Endothelial cell of umbilical vein (primary cell): ENCODE measurements at regions not wholly inside any gene's neighbourhood (a gene's known extent, or its start where the extent isn't known, plus 50 kb on each side); places are given as distances from the start of the nearest gene placed in this dataset.

ENCODE experiments used
- BruUV-seq: library from RNA; stranded (reverse); fragments of 400-500 nt; replicated peaks from 2 replicates; lab custom pipeline; 2021; lab: Mats Ljungman, UMichigan
- CTCF ChIA-PET: fragments of 300-600, 350-600 bp; sonication (Branson Sonifier 250); formaldehyde crosslinking; loops from one replicate; lab custom pipeline; 2021; ENCODE audit warnings: antibody characterized with exemption, inconsistent platforms; lab: Charles Lee
- POLR2A ChIA-PET: fragments of 300-600, 350-600 bp; sonication (Branson Sonifier 250); formaldehyde crosslinking; loops from one replicate; lab custom pipeline; 2021; ENCODE audit warnings: antibody characterized with exemption, inconsistent platforms; lab: Charles Lee
- DNase-seq: peaks from one replicate; pipeline ENCODE4 v3.0.0-alpha.2; 2011; ENCODE audit warnings: low read depth, low spot score
- FAIRE-seq: peaks from 2 replicates; lab custom pipeline; 2011; peaks lifted over from hg19 to GRCh38; lab: Jason Lieb, UNC
- H2AFZ ChIP-seq: 2 replicates; pipeline ENCODE4 v1.6.0; 2012; ENCODE audit warnings: low read depth, low read length, control low read depth, inconsistent platforms
- H3K27ac ChIP-seq: 2 replicates; pipeline ENCODE4 v1.5.1; 2011; ENCODE audit warnings: low read depth, mild to moderate bottlenecking, control low read depth, low read length, moderate library complexity; ENCODE audit not compliant: insufficient read depth
- H3K27me3 ChIP-seq, 2 experiments: 2 replicates each; pipeline versions ENCODE4 v1.6.0 to v1.6.1; 2011; ENCODE audit warnings: low read length in 2 of 2, mixed read lengths in 1 of 2; ENCODE audit not compliant: control insufficient read depth in 2 of 2, insufficient read depth in 2 of 2
- H3K36me3 ChIP-seq, 2 experiments: 2 replicates in 1 of 2; 3 replicates in 1 of 2; pipeline ENCODE4 v1.5.1; 2011; ENCODE audit warnings: low read length in 2 of 2, mild to moderate bottlenecking in 1 of 2, moderate library complexity in 1 of 2; ENCODE audit not compliant: control insufficient read depth in 2 of 2, insufficient read depth in 2 of 2; ENCODE audit errors: extremely low read depth in 1 of 2
- H3K4me1 ChIP-seq: 3 replicates; pipeline ENCODE4 v1.5.1; 2011; ENCODE audit warnings: mild to moderate bottlenecking, low read length; ENCODE audit not compliant: control insufficient read depth, insufficient read depth; ENCODE audit errors: extremely low read depth
- H3K4me2 ChIP-seq: 2 replicates; pipeline ENCODE4 v1.6.1; 2011; ENCODE audit warnings: low read length, control low read depth, mixed read lengths; ENCODE audit not compliant: insufficient read depth
- H3K4me3 ChIP-seq, 3 experiments: fragments of 200-600 bp in 1 of 3; sonication (generic), shearing (Covaris generic) in 1 of 3; replicated peaks in 1 of 3; 2 replicates each; pipeline ENCODE4 v1.5.1; 2011 to 2016; ENCODE audit warnings: control low read depth in 3 of 3, low read length in 3 of 3, mild to moderate bottlenecking in 2 of 3, inconsistent platforms in 1 of 3, low read depth in 1 of 3, moderate library complexity in 1 of 3; ENCODE audit not compliant: insufficient read depth in 1 of 3
- H3K79me2 ChIP-seq: 2 replicates; pipeline ENCODE4 v1.6.0; 2012; ENCODE audit warnings: low read length, inconsistent platforms; ENCODE audit not compliant: control insufficient read depth, insufficient read depth
- H3K9ac ChIP-seq: replicated peaks from 2 replicates; pipeline ENCODE3; 2011; ENCODE audit warnings: low read length, control low read depth; ENCODE audit not compliant: insufficient read depth; ENCODE audit errors: extremely low read depth
- H3K9me1 ChIP-seq: replicated peaks from 3 replicates; pipeline ENCODE4 v1.6.0; 2011; ENCODE audit warnings: mild to moderate bottlenecking, low read length; ENCODE audit not compliant: control insufficient read depth, insufficient read depth; ENCODE audit errors: extremely low read depth
- H3K9me3 ChIP-seq: replicated peaks from 2 replicates; pipeline ENCODE4 v1.5.1; 2012; ENCODE audit warnings: low read length, inconsistent platforms; ENCODE audit not compliant: control insufficient read depth, insufficient read depth
- H4K20me1 ChIP-seq: replicated peaks from 2 replicates; pipeline ENCODE3; 2011; ENCODE audit warnings: mild to moderate bottlenecking, low read length; ENCODE audit not compliant: control insufficient read depth, insufficient read depth; ENCODE audit errors: extremely low read depth
- EZH2 ChIP-seq: IDR thresholded peaks from 2 replicates; pipeline ENCODE4 v1.6.1; 2012; ENCODE audit warnings: borderline replicate concordance, low read depth, mild to moderate bottlenecking, moderate library complexity, low read length, inconsistent platforms; ENCODE audit not compliant: severe bottlenecking
- FOS ChIP-seq: IDR thresholded peaks from 2 replicates; pipeline ENCODE4 v1.6.1; 2011; ENCODE audit warnings: mild to moderate bottlenecking, low read length, moderate library complexity, borderline replicate concordance; ENCODE audit not compliant: insufficient read depth
- GATA2 ChIP-seq: IDR thresholded peaks from 2 replicates; pipeline ENCODE4 v1.7.0; 2011; ENCODE audit warnings: low read depth, mild to moderate bottlenecking, moderate library complexity, mixed read lengths, low read length; ENCODE audit not compliant: insufficient read length, insufficient read depth
- JUN ChIP-seq: IDR thresholded peaks from 2 replicates; pipeline ENCODE4 v1.6.1; 2011; ENCODE audit warnings: borderline replicate concordance, low read depth; ENCODE audit not compliant: insufficient read length, insufficient read depth
- MYC ChIP-seq: IDR thresholded peaks from one replicate; pipeline ENCODE4 v1.6.1; 2011; ENCODE audit warnings: mild to moderate bottlenecking, low read depth, low read length
- POLR2A ChIP-seq: IDR thresholded peaks from 2 replicates; pipeline ENCODE4 v1.6.1; 2012; ENCODE audit warnings: low read depth, mild to moderate bottlenecking, control low read depth, low read length
- POLR2AphosphoS5 ChIP-seq: IDR thresholded peaks from 2 replicates; pipeline ENCODE4 v1.6.1; 2012; ENCODE audit warnings: low read depth, mild to moderate bottlenecking, control low read depth, low read length, moderate library complexity; ENCODE audit not compliant: insufficient read depth
- dilution Hi-C: fragments of 300-500 bp; cut with MboI; formaldehyde crosslinking; loops from one replicate; pipeline ENCODE4 v1.15.0; 2019; ENCODE audit warnings: low sequenced_read_pairs; ENCODE audit not compliant: extremely low pct_ligation_motif_present
- intact Hi-C: fragments of 100-400 bp; cut with micrococcal nuclease; formaldehyde crosslinking; loops from one replicate; pipeline ENCODE4 v1.10.0; 2022
- TF ChIP-seq, protein P1 (sequence below), 2 donors: IDR thresholded peaks; 1 replicate in 1 of 2; 2 replicates in 1 of 2; pipeline ENCODE4 v1.5.1; 2011; ENCODE audit warnings: low read length in 2 of 2, mild to moderate bottlenecking in 2 of 2, moderate library complexity in 2 of 2, control low read depth in 1 of 2, inconsistent platforms in 1 of 2, low read depth in 1 of 2; ENCODE audit not compliant: insufficient read depth in 1 of 2; ENCODE audit errors: extremely low read depth in 1 of 2
- TF ChIP-seq, protein P2 (sequence below): IDR thresholded peaks from 2 replicates; pipeline ENCODE4 v1.6.1; 2011; ENCODE audit not compliant: insufficient read depth, insufficient read length

DNA sequence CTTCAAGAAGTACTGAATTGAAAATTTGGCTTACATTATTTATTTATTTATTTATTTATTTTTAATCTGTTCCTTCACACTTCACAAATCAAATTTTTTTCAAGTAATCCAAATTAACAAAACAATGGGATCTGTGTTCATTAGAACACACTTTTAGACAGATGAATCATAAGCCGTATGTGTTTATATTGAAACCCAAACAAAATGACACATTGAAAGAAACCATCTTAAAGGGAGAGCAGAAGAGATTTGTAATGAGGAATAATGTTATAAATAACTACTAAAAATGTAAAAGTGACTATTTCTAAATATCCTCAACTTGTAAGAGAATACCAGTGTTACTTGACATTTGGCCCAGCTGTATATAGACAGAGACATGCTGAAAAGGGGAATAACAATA is 991.0 kb upstream of the CHAC2 start:
- Histone ChIP-seq H3K36me3 (no peaks in the 10 kb centered on the region), H4K20me1 (no peaks in the 10 kb centered on the region), H3K9ac (no peak overlapping the region), H3K27ac (no peak overlapping the region), H3K79me2 (no peaks in the 10 kb centered on the region), H2AFZ (no peak overlapping the region), H3K27me3 (no peaks in the 10 kb centered on the region), H3K9me3 (no peaks in the 10 kb centered on the region), H3K4me1 (no peaks in the 10 kb centered on the region), H3K4me3 (no peak overlapping the region), H3K4me2 (no peak overlapping the region), H3K9me1 (no peaks in the 10 kb centered on the region)
- ChIA-PET POLR2A (no interaction called here), CTCF (no interaction called here)
- no peak for DNase-seq
- no TSS peak for BruUV-seq
- FAIRE-seq, result no peak
- intact Hi-C loops (no loop called here), dilution Hi-C loops (no loop called here)
- TF ChIP-seq, protein P1, sequence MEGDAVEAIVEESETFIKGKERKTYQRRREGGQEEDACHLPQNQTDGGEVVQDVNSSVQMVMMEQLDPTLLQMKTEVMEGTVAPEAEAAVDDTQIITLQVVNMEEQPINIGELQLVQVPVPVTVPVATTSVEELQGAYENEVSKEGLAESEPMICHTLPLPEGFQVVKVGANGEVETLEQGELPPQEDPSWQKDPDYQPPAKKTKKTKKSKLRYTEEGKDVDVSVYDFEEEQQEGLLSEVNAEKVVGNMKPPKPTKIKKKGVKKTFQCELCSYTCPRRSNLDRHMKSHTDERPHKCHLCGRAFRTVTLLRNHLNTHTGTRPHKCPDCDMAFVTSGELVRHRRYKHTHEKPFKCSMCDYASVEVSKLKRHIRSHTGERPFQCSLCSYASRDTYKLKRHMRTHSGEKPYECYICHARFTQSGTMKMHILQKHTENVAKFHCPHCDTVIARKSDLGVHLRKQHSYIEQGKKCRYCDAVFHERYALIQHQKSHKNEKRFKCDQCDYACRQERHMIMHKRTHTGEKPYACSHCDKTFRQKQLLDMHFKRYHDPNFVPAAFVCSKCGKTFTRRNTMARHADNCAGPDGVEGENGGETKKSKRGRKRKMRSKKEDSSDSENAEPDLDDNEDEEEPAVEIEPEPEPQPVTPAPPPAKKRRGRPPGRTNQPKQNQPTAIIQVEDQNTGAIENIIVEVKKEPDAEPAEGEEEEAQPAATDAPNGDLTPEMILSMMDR (IDR thresholded peaks at IDR 0.05; ENCODE audit: extremely low read depth in 1 of 2, insufficient read depth in 1 of 2, low read depth in 1 of 2, low read length in 2 of 2), result no peak
- TF ChIP-seq EZH2, result no peak

DNA sequence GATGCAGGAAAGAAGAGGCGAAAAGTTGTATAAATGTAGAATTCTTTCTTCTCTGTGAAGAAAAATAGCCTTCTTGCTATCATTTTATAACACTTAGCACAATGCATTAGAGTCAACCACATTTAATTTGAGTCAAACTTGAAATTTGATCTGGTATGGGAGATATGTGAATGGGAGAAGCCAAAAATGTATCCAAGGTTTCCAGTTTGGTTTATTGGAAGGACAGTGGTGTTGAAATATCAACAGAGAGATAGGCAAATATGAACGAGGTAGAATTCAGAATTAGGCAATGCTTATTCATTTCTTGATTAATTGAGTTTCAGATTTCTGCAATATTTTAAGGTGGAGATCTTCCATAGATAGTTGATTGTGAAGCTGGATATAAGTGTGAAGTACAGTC is 991.9 kb upstream of the CHAC2 start:
- Histone ChIP-seq H3K27ac (no peak overlapping the region), H2AFZ (no peak overlapping the region), H3K4me2 (no peak overlapping the region), H3K4me1 (no peaks in the 10 kb centered on the region), H3K27me3 (no peaks in the 10 kb centered on the region), H4K20me1 (no peaks in the 10 kb centered on the region), H3K9ac (no peak overlapping the region), H3K36me3 (no peaks in the 10 kb centered on the region), H3K4me3 (no peak overlapping the region), H3K9me3 (no peaks in the 10 kb centered on the region), H3K79me2 (no peaks in the 10 kb centered on the region), H3K9me1 (no peaks in the 10 kb centered on the region)
- DNase-seq, result no peak
- POLR2A ChIA-PET, result no interaction called here
- no peak for FAIRE-seq
- intact Hi-C loops, result no loop called here
- CTCF ChIA-PET, result no interaction called here
- no TSS peak for BruUV-seq
- dilution Hi-C loops, result no loop called here
- TF ChIP-seq GATA2, result no peak
- no peak for TF ChIP-seq JUN
- TF ChIP-seq POLR2AphosphoS5, result no peak
- no peak for TF ChIP-seq POLR2A
- no peak for TF ChIP-seq MYC
- TF ChIP-seq, protein P1 (IDR thresholded peaks at IDR 0.05; ENCODE audit: extremely low read depth in 1 of 2, insufficient read depth in 1 of 2, low read depth in 1 of 2, low read length in 2 of 2), result no peak
- TF ChIP-seq, protein P2, sequence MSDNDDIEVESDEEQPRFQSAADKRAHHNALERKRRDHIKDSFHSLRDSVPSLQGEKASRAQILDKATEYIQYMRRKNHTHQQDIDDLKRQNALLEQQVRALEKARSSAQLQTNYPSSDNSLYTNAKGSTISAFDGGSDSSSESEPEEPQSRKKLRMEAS, result no peak
- TF ChIP-seq FOS, result no peak
- TF ChIP-seq EZH2, result no peak
